NB4 (cell line): ENCODE measurements at regions not wholly inside any gene's neighbourhood (a gene's known extent, or its start where the extent isn't known, plus 50 kb on each side); places are given as distances from the start of the nearest gene placed in this dataset.

Experiments
- CTCF ChIP-seq: IDR thresholded peaks from one replicate; pipeline ENCODE4 v1.5.1; 2012; ENCODE audit warnings: low read depth, low read length
- MAX ChIP-seq: IDR thresholded peaks from 2 replicates; pipeline ENCODE4 v1.6.1; 2011; ENCODE audit warnings: low read depth, low read length
- MYC ChIP-seq: IDR thresholded peaks from 2 replicates; pipeline ENCODE4 v1.6.1; 2011; ENCODE audit warnings: low read depth, low read length
- POLR2A ChIP-seq: IDR thresholded peaks from 2 replicates; pipeline ENCODE4 v1.6.1; 2011; ENCODE audit warnings: mild to moderate bottlenecking; ENCODE audit not compliant: insufficient read length; ENCODE audit errors: extremely low read depth

- TF ChIP-seq CTCF = no peak
- no peak for TF ChIP-seq MAX
- no peak for TF ChIP-seq POLR2A
- TF ChIP-seq MYC = no peak
Measured at GRCh38 chr7:112573302-112574039, 92.7 kb downstream of the LSMEM1 start.
